LNCAP (cell line): ENCODE measurements at regions not wholly inside any gene's neighbourhood (a gene's known extent, or its start where the extent isn't known, plus 50 kb on each side); places are given as distances from the start of the nearest gene placed in this dataset.

ENCODE experiments used
- CTCF ChIP-seq: fragments of 450-650 bp; IDR thresholded peaks from 2 replicates; pipeline ENCODE4 v1.5.1; 2017; ENCODE audit warnings: mild to moderate bottlenecking

- no peak for TF ChIP-seq CTCF
Measured at GRCh38 chr6:62354261-62354660, 68.2 kb upstream of the KHDRBS2 start.

DNA sequence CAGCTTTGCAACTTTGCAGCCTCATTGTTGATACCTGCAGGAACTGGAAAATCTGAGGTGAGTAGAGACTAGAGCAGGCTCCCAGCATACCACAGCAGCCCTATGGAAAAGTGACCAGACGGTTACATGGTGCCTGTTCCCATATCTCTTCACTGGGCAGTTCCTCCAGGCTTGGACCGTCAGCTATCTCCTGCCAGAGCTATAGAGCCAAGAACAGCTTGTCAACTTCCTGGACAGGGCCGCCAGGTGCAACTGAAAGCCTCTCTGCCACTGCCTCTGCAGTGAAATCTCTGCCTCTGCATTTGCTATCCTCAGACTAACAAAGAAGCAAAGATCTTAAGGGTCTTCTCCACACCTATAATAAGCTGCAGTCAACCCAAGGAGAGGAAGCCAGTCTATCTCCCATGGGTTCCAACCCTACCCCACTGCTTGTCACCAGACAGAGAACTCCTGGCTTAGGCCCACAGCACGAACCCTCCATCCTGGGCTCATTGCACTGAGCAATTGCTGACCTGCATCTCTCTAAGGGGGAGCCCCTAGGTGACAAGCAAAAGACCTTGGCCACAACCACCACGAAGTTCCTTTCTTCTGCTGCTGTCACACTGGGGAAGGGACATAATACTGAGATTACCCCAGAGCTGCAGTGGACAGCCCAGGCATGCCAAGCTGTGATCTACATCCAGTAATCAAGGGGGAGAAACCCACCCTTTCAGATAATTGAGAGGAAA is 60.1 kb upstream of the KHDRBS2 start:
- TF ChIP-seq CTCF: no peak

GRCh38 chr6:62345446-62345845 is 59.4 kb upstream of the KHDRBS2 start:
- TF ChIP-seq CTCF: no peak

DNA sequence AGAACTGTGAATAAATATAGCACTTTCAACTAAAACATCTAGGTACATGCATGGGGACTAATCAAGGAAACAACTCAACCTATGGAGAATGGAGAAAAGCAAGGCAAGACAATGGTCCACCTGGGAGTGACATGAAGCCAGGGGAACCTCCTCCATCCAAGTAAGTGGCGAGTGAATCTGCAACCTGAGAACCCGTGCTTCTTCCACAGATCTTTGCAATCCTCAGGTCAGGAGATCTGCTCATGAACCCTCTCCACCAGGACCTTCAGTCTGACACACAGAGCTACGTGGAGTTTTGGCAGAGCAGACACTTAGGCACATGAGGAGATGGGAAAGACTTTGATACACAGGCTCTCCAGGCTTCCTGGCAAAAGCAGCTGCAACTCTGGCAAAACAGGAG is 58.8 kb upstream of the KHDRBS2 start:
- no peak for TF ChIP-seq CTCF

GRCh38 chr6:62338477-62338876 is 52.5 kb upstream of the KHDRBS2 start:
- no peak for TF ChIP-seq CTCF
